ENCODE measurements at regions not wholly inside any gene's neighbourhood (a gene's known extent, or its start where the extent isn't known, plus 50 kb on each side); places are given as distances from the start of the nearest gene placed in this dataset.
A peak's percentile ranks its signal among the peaks of the same experiment; 100 is the strongest.

DNA sequence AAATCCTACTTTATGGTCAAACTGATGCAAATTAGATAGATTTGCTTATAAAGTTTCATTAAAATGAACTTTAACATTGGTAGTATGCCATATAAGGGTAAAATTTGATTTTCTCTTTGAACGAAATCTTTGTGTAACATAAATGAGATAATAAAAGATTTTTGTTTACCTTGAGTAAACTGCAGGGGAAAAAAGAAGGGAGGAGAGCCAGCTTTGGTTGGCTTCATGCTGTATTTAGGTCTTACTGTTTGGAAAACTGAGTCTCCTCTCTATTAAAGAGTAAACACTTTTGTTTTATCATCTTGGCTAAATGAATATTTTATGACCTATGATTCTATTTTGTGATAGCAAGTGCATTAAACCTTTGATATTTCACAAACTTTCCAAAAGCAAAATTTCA, 267.6 kb downstream of the IPO8 start:
- Histone ChIP-seq H4K20me1 (ENCODE audit: insufficient read depth, poor library complexity, severe bottlenecking) (no peaks in the 10 kb centered on the region), H3K4me1 (ENCODE audit: insufficient read depth) (peaks cover 10% of the 10 kb centered on the region), H3K4me2 (no peak overlapping the region), H3K9me3 (ENCODE audit: low read depth) (no peaks in the 10 kb centered on the region), H3K79me2 (no peaks in the 10 kb centered on the region), H3K36me3 (replicated peaks; ENCODE audit: insufficient read depth, low read depth) (no peaks in the 10 kb centered on the region), H3K9me2 (replicated peaks; ENCODE audit: insufficient read depth) (no peaks in the 10 kb centered on the region), H3K27ac (no peak overlapping the region), H3K27me3 (no peaks in the 10 kb centered on the region), H3K4me3 (no peak overlapping the region), H2AFZ (no peak overlapping the region)
- WGBS (ENCODE audit: low lambda C conversion rate, missing lambda C conversion rate) = 21% methylated on average over 1 of the region's 1 CpG
- TF ChIP-seq EZH2 (IDR thresholded peaks at IDR 0.05; ENCODE audit: borderline replicate concordance) (no peak), EZH2phosphoT487 (IDR thresholded peaks at IDR 0.05; ENCODE audit: low read depth, severe bottlenecking, unreplicated experiment) (peak; percentile 78)
- DNase-seq (ENCODE audit: low spot score) = no peak

DNA sequence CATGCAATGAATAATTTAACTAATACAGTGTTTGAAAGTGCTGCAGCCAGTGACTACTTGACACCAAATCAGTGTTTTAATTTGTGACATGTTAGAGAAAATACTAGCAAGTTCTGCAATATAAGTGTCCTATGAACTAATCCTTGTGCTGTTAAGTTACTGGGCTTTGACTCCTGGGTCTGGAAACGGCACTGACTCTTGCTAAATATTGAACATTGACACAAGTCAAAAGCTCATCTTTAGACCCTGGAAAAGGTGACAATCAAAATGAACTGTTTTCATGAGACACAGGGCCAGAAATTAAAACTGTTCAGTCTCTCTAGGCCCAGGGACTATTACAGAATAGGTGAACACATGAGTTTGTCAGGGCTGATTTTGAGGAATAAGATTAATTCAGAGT, 268.1 kb downstream of the IPO8 start:
- no peaks in the 10 kb centered on the region for H4K20me1 ChIP-seq (ENCODE audit: insufficient read depth, poor library complexity, severe bottlenecking)
- 57% methylated on average over 1 of the region's 1 CpG for WGBS (ENCODE audit: low lambda C conversion rate, missing lambda C conversion rate)
- H3K36me3 ChIP-seq (replicated peaks; ENCODE audit: insufficient read depth, low read depth) = no peaks in the 10 kb centered on the region
- no peak overlapping the region for H2AFZ ChIP-seq
- no peak overlapping the region for H3K4me2 ChIP-seq
- no peak overlapping the region for H3K4me3 ChIP-seq
- H3K4me1 ChIP-seq (ENCODE audit: insufficient read depth) = peaks cover 10% of the 10 kb centered on the region
- no peaks in the 10 kb centered on the region for H3K9me3 ChIP-seq (ENCODE audit: low read depth)
- H3K27me3 ChIP-seq = no peaks in the 10 kb centered on the region
- H3K9me2 ChIP-seq (replicated peaks; ENCODE audit: insufficient read depth) = no peaks in the 10 kb centered on the region
- H3K79me2 ChIP-seq = no peaks in the 10 kb centered on the region
- TF ChIP-seq, protein P1, sequence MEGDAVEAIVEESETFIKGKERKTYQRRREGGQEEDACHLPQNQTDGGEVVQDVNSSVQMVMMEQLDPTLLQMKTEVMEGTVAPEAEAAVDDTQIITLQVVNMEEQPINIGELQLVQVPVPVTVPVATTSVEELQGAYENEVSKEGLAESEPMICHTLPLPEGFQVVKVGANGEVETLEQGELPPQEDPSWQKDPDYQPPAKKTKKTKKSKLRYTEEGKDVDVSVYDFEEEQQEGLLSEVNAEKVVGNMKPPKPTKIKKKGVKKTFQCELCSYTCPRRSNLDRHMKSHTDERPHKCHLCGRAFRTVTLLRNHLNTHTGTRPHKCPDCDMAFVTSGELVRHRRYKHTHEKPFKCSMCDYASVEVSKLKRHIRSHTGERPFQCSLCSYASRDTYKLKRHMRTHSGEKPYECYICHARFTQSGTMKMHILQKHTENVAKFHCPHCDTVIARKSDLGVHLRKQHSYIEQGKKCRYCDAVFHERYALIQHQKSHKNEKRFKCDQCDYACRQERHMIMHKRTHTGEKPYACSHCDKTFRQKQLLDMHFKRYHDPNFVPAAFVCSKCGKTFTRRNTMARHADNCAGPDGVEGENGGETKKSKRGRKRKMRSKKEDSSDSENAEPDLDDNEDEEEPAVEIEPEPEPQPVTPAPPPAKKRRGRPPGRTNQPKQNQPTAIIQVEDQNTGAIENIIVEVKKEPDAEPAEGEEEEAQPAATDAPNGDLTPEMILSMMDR (IDR thresholded peaks at IDR 0.05; ENCODE audit: poor library complexity) = no peak
- TF ChIP-seq EZH2 (IDR thresholded peaks at IDR 0.05; ENCODE audit: borderline replicate concordance) = no peak
- TF ChIP-seq EZH2phosphoT487 (IDR thresholded peaks at IDR 0.05; ENCODE audit: low read depth, severe bottlenecking, unreplicated experiment) = no peak
- H3K27ac ChIP-seq = no peak overlapping the region
- DNase-seq (ENCODE audit: low spot score) = no peak

DNA sequence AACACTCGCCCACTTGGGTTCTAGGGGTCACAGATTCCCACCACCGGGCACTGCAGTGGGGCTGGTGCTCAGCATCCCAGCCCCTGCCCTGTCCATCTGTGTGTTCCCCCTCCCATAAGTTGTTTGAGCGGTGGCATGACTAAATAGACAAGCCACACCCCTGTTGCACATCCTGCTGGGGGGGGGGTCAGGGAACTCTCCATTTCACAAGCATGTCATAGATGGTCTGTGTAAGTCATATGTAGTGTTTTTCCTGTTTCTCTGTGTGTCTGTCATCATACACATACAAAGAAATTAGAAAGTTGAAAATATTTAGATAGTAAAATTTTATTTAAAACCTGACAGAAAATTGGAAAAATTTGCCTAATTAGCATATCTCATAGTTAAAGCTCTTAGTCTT, 270.2 kb downstream of the IPO8 start:
- no peaks in the 10 kb centered on the region for H3K9me3 ChIP-seq (ENCODE audit: low read depth)
- H3K27ac ChIP-seq = no peak overlapping the region
- no peaks in the 10 kb centered on the region for H3K27me3 ChIP-seq
- no peaks in the 10 kb centered on the region for H3K36me3 ChIP-seq (replicated peaks; ENCODE audit: insufficient read depth, low read depth)
- H3K4me1 ChIP-seq (ENCODE audit: insufficient read depth) = peaks cover 10% of the 10 kb centered on the region
- H2AFZ ChIP-seq = no peak overlapping the region
- DNase-seq (ENCODE audit: low spot score) = no peak
- H3K4me2 ChIP-seq = no peak overlapping the region
- H3K4me3 ChIP-seq = no peak overlapping the region
- TF ChIP-seq EZH2 (IDR thresholded peaks at IDR 0.05; ENCODE audit: borderline replicate concordance) (no peak), EZH2phosphoT487 (IDR thresholded peaks at IDR 0.05; ENCODE audit: low read depth, severe bottlenecking, unreplicated experiment) (no peak)
- TF ChIP-seq, protein P1 (IDR thresholded peaks at IDR 0.05; ENCODE audit: poor library complexity) = no peak
- no peaks in the 10 kb centered on the region for H4K20me1 ChIP-seq (ENCODE audit: insufficient read depth, poor library complexity, severe bottlenecking)
- WGBS (ENCODE audit: low lambda C conversion rate, missing lambda C conversion rate) = 77% methylated on average over 3 of the region's 3 CpGs
- H3K79me2 ChIP-seq = no peaks in the 10 kb centered on the region
- H3K9me2 ChIP-seq (replicated peaks; ENCODE audit: insufficient read depth) = no peaks in the 10 kb centered on the region

DNA sequence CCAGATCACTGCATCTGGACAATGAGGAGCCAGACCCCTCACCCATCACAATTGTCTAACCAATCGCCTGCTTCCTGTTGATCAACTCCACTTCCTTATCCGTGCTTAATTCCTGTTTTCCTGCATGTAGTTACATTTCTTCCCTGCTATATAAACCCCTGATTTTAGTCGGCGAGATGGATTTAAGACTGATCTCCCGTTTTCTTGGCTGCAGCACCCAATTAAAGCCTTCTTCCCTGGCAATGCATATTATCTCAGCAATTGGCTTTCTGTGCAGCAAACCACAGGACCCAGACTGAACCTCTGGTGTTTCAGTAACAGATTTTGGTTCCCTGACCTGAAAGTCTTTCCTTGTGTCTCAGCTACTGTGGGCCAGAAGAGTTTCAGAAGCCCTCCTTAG, 272.3 kb downstream of the IPO8 start:
- 91% methylated on average over 5 of the region's 5 CpGs for WGBS (ENCODE audit: low lambda C conversion rate, missing lambda C conversion rate)
- H4K20me1 ChIP-seq (ENCODE audit: insufficient read depth, poor library complexity, severe bottlenecking) = no peaks in the 10 kb centered on the region

More for the DNA sequence above, 272.3 kb downstream of the IPO8 start:
- no peak overlapping the region for H3K27ac ChIP-seq
- H3K4me3 ChIP-seq = no peak overlapping the region
- no peaks in the 10 kb centered on the region for H3K9me2 ChIP-seq (replicated peaks; ENCODE audit: insufficient read depth)
- H3K4me2 ChIP-seq = no peak overlapping the region
- no peaks in the 10 kb centered on the region for H3K36me3 ChIP-seq (replicated peaks; ENCODE audit: insufficient read depth, low read depth)
- no peak for DNase-seq (ENCODE audit: low spot score)
- no peak overlapping the region for H2AFZ ChIP-seq
- H3K4me1 ChIP-seq (ENCODE audit: insufficient read depth) = peaks cover 7% of the 10 kb centered on the region
- TF ChIP-seq EZH2phosphoT487 (IDR thresholded peaks at IDR 0.05; ENCODE audit: low read depth, severe bottlenecking, unreplicated experiment) (no peak), EZH2 (IDR thresholded peaks at IDR 0.05; ENCODE audit: borderline replicate concordance) (no peak)
- TF ChIP-seq, protein P1 (IDR thresholded peaks at IDR 0.05; ENCODE audit: poor library complexity) = no peak
- no peaks in the 10 kb centered on the region for H3K9me3 ChIP-seq (ENCODE audit: low read depth)
- no peaks in the 10 kb centered on the region for H3K27me3 ChIP-seq
- H3K79me2 ChIP-seq = no peaks in the 10 kb centered on the region
